CD4-positive, CD25-positive, alpha-beta regulatory T cell (primary cell): ENCODE measurements at regions not wholly inside any gene's neighbourhood (a gene's known extent, or its start where the extent isn't known, plus 50 kb on each side); places are given as distances from the start of the nearest gene placed in this dataset.
"Not testable (repeated sequence)": the region's sequence is repeated elsewhere in the genome, so short reads cannot be mapped to it uniquely, and the experiment has no call there.

Experiments used
- ATAC-seq, 2 donors: fragments of 150-1000 bp; cut with Tn5 transposase; one replicate each; pipeline ENCODE4 v1.10.0; 2021; ENCODE audit warnings: low read depth in 2 of 2, moderate number of reproducible peaks in 2 of 2, moderate library complexity in 1 of 2
- DNase-seq, 3 donors: peaks; one replicate each; pipeline versions ENCODE4 v3.0.0 to v3.0.0-alpha.2; 2012 to 2022; ENCODE audit warnings: mixed read lengths in 1 of 3
- H3K27ac ChIP-seq: one replicate; pipeline ENCODE4 v1.7.0; 2013; ENCODE audit warnings: mild to moderate bottlenecking, low read length; ENCODE audit not compliant: insufficient read depth, poor library complexity, severe bottlenecking
- H3K27me3 ChIP-seq: one replicate; pipeline ENCODE4 v1.7.0; 2013; ENCODE audit warnings: low read length; ENCODE audit not compliant: control insufficient read depth, insufficient read depth
- H3K36me3 ChIP-seq: one replicate; pipeline ENCODE4 v1.7.0; 2013; ENCODE audit warnings: mild to moderate bottlenecking, low read length, moderate library complexity; ENCODE audit not compliant: control insufficient read depth, insufficient read depth
- H3K4me1 ChIP-seq: 2 replicates; pipeline ENCODE4 v1.7.0; 2013; ENCODE audit warnings: mild to moderate bottlenecking, low read length; ENCODE audit not compliant: insufficient read depth, control insufficient read depth, poor library complexity, severe bottlenecking
- H3K4me3 ChIP-seq: one replicate; pipeline ENCODE4 v1.7.0; 2013; ENCODE audit warnings: low read depth, mild to moderate bottlenecking, low read length, moderate library complexity
- H3K9me3 ChIP-seq, 2 experiments: 1 replicate in 1 of 2; 2 replicates in 1 of 2; pipeline ENCODE4 v1.7.0; 2013; ENCODE audit warnings: low read length in 2 of 2, mild to moderate bottlenecking in 1 of 2, moderate library complexity in 1 of 2; ENCODE audit not compliant: control insufficient read depth in 2 of 2
- H3K27ac Mint-ChIP-seq, 3 donors: one replicate each; pipeline ENCODE4 v1.8.0; 2020 to 2022; ENCODE audit warnings: mild to moderate bottlenecking in 3 of 3, mixed read lengths in 3 of 3, moderate library complexity in 2 of 3
- H3K27me3 Mint-ChIP-seq: one replicate; pipeline ENCODE4 v1.8.0; 2022; ENCODE audit warnings: mild to moderate bottlenecking, mixed read lengths
- H3K36me3 Mint-ChIP-seq: one replicate; pipeline ENCODE4 v1.8.0; 2020; ENCODE audit warnings: mixed read lengths
- H3K4me1 Mint-ChIP-seq, 4 donors: one replicate each; pipeline ENCODE4 v1.8.0; 2020 to 2022; ENCODE audit warnings: mixed read lengths in 4 of 4, mild to moderate bottlenecking in 1 of 4
- H3K4me3 Mint-ChIP-seq, 4 donors: one replicate each; pipeline ENCODE4 v1.8.0; 2020 to 2022; ENCODE audit warnings: mild to moderate bottlenecking in 4 of 4, mixed read lengths in 4 of 4, moderate library complexity in 3 of 4
- H3K9me3 Mint-ChIP-seq, 7 donors: one replicate each; pipeline ENCODE4 v1.8.0; 2020 to 2022; ENCODE audit warnings: mixed read lengths in 7 of 7, mild to moderate bottlenecking in 3 of 7, moderate library complexity in 2 of 7

DNA sequence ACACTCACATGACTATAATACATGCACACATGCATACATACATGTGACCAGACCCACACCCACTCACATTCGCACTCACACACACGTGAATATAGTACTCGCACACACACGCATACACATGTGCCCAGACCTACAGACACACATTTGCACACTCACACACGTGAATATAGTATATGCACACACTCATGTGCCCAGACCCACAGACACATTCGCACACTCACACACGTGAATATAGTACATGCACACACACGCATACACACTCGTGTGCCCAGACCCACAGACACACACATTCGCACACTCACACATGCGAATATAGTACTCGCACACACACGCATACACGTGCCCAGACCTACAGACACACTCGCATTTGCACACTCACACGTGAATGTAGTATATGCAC is 186.9 kb downstream of the NPIPB11 start:
- H3K9me3 Mint-ChIP-seq, H3K4me3 ChIP-seq, H3K9me3 ChIP-seq, H3K4me1 ChIP-seq, H3K27me3 ChIP-seq, H3K27me3 Mint-ChIP-seq, H3K27ac ChIP-seq, DNase-seq, H3K36me3 ChIP-seq, ATAC-seq: not testable (repeated sequence)
- H3K36me3 Mint-ChIP-seq, result peaks cover 25% of the 10 kb centered on the region
- peaks cover 0 to 18% (median 4%) of the 10 kb centered on the region in 4 donors for H3K4me1 Mint-ChIP-seq
- peak overlapping the region in 1 of 4 donors; percentile 8 for H3K4me3 Mint-ChIP-seq
- H3K27ac Mint-ChIP-seq, result peak overlapping the region in 2 of 3 donors; percentile 52 to 70

GRCh38 chr16:29218649-29219048 is 187.9 kb downstream of the NPIPB11 start:
- not testable (repeated sequence) for H3K27ac ChIP-seq, H3K27me3 Mint-ChIP-seq, H3K4me1 ChIP-seq, H3K36me3 ChIP-seq, H3K9me3 Mint-ChIP-seq, H3K27me3 ChIP-seq, ATAC-seq, H3K4me3 Mint-ChIP-seq, DNase-seq, H3K9me3 ChIP-seq, H3K4me3 ChIP-seq
- peaks cover 0 to 13% (median 3%) of the 10 kb centered on the region in 4 donors for H3K4me1 Mint-ChIP-seq
- peak overlapping the region in 2 of 3 donors; percentile 43 to 52 for H3K27ac Mint-ChIP-seq
- H3K36me3 Mint-ChIP-seq, result peaks cover 25% of the 10 kb centered on the region

DNA sequence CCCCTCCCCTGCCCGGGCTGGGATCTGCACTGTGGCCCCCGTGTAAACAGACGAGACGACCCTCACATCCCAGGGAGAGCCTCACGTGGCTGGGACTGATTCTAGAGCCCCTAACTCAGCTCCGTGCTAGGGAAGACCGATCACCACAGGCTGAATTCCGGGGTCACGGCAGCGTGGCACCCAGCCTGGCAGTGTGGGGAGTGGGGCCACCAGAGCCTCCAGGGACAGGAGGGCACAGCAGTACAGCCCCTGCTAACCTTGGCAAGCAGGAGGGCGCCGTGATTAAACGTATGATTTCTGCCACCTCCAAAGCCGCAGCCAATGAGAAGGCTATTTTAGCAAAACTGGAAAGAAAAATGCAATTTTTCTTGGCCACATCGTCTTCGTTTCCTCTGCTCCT is 188.3 kb downstream of the NPIPB11 start:
- not testable (repeated sequence) for H3K4me3 ChIP-seq, H3K4me1 ChIP-seq, H3K27ac ChIP-seq, H3K36me3 ChIP-seq, DNase-seq, ATAC-seq, H3K27ac Mint-ChIP-seq, H3K4me3 Mint-ChIP-seq, H3K27me3 ChIP-seq, H3K4me1 Mint-ChIP-seq, H3K27me3 Mint-ChIP-seq, H3K9me3 Mint-ChIP-seq, H3K9me3 ChIP-seq
- H3K36me3 Mint-ChIP-seq, result peaks cover 21% of the 10 kb centered on the region

GRCh38 chr16:29217752-29218126 is 188.8 kb downstream of the NPIPB11 start:
- not testable (repeated sequence) for H3K27ac Mint-ChIP-seq, DNase-seq, H3K36me3 ChIP-seq, ATAC-seq, H3K4me1 Mint-ChIP-seq, H3K27ac ChIP-seq, H3K27me3 Mint-ChIP-seq, H3K9me3 ChIP-seq, H3K4me3 Mint-ChIP-seq, H3K27me3 ChIP-seq, H3K9me3 Mint-ChIP-seq, H3K4me3 ChIP-seq, H3K4me1 ChIP-seq
- peaks cover 19% of the 10 kb centered on the region for H3K36me3 Mint-ChIP-seq

- H3K4me1 ChIP-seq, H3K36me3 ChIP-seq, H3K4me3 Mint-ChIP-seq, H3K27me3 Mint-ChIP-seq, H3K4me3 ChIP-seq, ATAC-seq, DNase-seq, H3K9me3 ChIP-seq, H3K4me1 Mint-ChIP-seq, H3K27me3 ChIP-seq, H3K27ac ChIP-seq, H3K9me3 Mint-ChIP-seq: not testable (repeated sequence)
- H3K27ac Mint-ChIP-seq, result peak overlapping the region in 1 of 3 donors; percentile 62
- peaks cover 19% of the 10 kb centered on the region for H3K36me3 Mint-ChIP-seq
Observed at GRCh38 chr16:29217104-29217751, 189.3 kb downstream of the NPIPB11 start.

DNA sequence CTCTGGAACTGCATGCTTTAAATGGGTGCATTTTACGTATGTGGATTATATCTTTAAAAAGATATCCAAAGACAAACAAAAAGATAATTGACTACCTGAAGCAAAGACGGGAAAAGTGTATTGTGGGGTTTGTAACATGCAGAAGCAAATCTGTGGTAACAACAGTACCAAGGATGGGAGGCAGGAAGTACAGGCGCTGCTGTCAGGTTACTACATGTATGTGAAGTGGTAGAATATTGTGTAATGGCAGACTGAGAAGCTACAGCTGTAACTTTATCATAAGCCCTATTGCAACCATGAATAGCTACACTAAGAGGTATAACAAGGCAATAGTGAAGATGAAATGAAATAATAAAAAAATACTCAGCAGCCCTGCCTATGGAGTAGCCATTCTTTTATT is 192.7 kb downstream of the NPIPB11 start:
- not testable (repeated sequence) for H3K4me1 Mint-ChIP-seq, H3K36me3 ChIP-seq, H3K27ac Mint-ChIP-seq, H3K4me3 Mint-ChIP-seq, H3K4me3 ChIP-seq, H3K4me1 ChIP-seq, ATAC-seq, H3K27me3 Mint-ChIP-seq, H3K27me3 ChIP-seq, H3K27ac ChIP-seq, H3K9me3 ChIP-seq, DNase-seq, H3K9me3 Mint-ChIP-seq
- H3K36me3 Mint-ChIP-seq, result peaks cover 25% of the 10 kb centered on the region

DNA sequence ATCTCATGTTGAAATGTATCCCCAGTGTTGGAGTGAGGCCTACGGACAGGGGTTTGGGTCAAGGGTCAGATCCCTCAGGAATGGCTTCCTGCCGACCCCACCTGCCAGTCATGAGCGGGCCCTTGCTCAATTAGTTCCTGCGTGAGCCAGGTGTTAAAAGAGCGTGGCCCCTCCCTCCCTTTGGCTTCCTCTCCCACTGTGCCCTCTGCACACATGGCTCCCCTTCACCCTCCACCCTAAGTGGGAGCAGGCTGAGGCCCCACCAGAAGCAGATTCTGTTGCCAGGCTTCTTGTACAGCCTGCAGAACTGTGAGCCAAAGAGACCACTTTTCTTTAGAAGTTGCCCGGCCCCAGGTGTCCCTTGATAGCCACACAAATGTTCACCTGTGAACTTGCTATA is 193.3 kb downstream of the NPIPB11 start:
- H3K27me3 Mint-ChIP-seq, H3K9me3 ChIP-seq, H3K4me1 ChIP-seq, DNase-seq, H3K27ac Mint-ChIP-seq, H3K4me3 Mint-ChIP-seq, H3K9me3 Mint-ChIP-seq, H3K27me3 ChIP-seq, H3K4me1 Mint-ChIP-seq, H3K4me3 ChIP-seq, H3K27ac ChIP-seq, ATAC-seq, H3K36me3 ChIP-seq: not testable (repeated sequence)
- H3K36me3 Mint-ChIP-seq, result peaks cover 23% of the 10 kb centered on the region

DNA sequence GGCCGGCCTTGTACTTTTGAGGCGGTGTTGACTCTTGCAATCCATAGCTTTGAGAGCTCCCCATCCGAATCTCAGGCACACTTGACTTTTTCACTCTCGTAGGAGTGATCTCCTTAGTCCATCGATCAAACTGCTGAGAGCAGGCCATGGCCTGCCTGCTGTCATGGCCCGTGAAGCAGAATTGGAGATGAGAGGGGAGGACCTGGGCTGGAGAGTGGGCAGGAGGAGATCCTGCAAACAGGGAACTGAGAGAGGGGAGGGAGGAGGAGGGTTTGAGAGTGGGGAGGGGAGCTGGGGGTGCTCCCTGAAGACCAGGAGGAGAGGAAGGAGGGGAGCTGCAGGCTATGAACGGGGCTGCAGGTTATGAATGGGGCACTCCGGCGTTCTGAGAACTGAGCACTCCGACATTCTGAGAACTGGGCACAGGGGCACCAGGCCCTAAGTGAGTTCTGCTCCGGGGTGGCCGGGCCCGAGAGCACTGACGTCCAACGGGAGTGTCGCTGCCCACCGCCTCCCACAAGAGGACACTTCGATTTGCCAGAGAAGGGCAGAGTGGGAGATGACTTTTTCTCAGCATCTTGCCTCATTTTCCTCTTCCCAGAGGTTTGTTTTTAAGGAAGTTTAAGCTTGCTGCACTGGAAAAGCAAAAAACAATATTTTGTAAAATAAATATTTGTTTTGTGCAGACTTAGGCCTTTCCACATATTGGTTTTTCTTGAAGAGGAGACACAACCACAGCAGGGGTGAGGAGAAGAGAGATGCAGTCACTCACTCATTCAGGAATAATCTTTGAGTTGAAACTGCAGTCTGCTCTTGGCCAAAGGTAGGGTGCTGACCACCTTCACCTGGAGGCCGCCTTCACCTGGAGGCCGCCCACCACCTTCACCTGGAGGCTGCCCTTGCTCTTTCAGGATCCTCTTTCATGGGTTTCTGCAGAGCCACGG is 194.2 kb downstream of the NPIPB11 start:
- not testable (repeated sequence) for H3K4me1 Mint-ChIP-seq, DNase-seq, H3K36me3 ChIP-seq, H3K4me3 Mint-ChIP-seq, H3K27me3 Mint-ChIP-seq, H3K27me3 ChIP-seq, H3K4me1 ChIP-seq, H3K27ac ChIP-seq, H3K9me3 Mint-ChIP-seq, H3K4me3 ChIP-seq, H3K9me3 ChIP-seq, ATAC-seq, H3K27ac Mint-ChIP-seq
- H3K36me3 Mint-ChIP-seq, result peaks cover 23% of the 10 kb centered on the region
